ENCODE measurements at regions not wholly inside any gene's neighbourhood (a gene's known extent, or its start where the extent isn't known, plus 50 kb on each side); places are given as distances from the start of the nearest gene placed in this dataset.
"Not testable (repeated sequence)": the region's sequence is repeated elsewhere in the genome, so short reads cannot be mapped to it uniquely, and the experiment has no call there.

- DNase-seq = peak; percentile 56
Observed at GRCh38 chr14:56422703-56423213, 156.8 kb upstream of the TMEM260 start.

- no peak for DNase-seq
Observed at GRCh38 chr14:56423544-56423943, 156.1 kb upstream of the TMEM260 start.

- no peak for DNase-seq
Observed at GRCh38 chr14:56431013-56431412, 148.6 kb upstream of the TMEM260 start.

- no peak for DNase-seq
Observed at GRCh38 chr14:56449670-56450213, 129.9 kb upstream of the TMEM260 start.

GRCh38 chr14:56452940-56453339 lies 126.7 kb upstream of the TMEM260 start:
- DNase-seq = no peak

- DNase-seq = not testable (repeated sequence)
Observed at GRCh38 chr14:56454680-56455079, 124.9 kb upstream of the TMEM260 start.

- no peak for DNase-seq
Observed at GRCh38 chr14:56460469-56460868, 119.1 kb upstream of the TMEM260 start.

GRCh38 chr14:56461276-56462275 lies 118.0 kb upstream of the TMEM260 start:
- no peak for DNase-seq

- DNase-seq = no peak
Observed at GRCh38 chr14:56463271-56463890, 116.2 kb upstream of the TMEM260 start.

GRCh38 chr14:56471056-56471455 lies 108.5 kb upstream of the TMEM260 start:
- DNase-seq = no peak

GRCh38 chr14:56474419-56475022 lies 105.1 kb upstream of the TMEM260 start:
- peak; percentile 21 for DNase-seq

- DNase-seq = no peak
Observed at GRCh38 chr14:56482310-56482911, 97.2 kb upstream of the TMEM260 start.

- peak; percentile 3 for DNase-seq
Observed at GRCh38 chr14:56487090-56487667, 92.4 kb upstream of the TMEM260 start.

- DNase-seq = peak; percentile 8
Observed at GRCh38 chr14:56487761-56488160, 91.8 kb upstream of the TMEM260 start.

- DNase-seq = no peak
Observed at GRCh38 chr14:56488306-56488705, 91.3 kb upstream of the TMEM260 start.

GRCh38 chr14:56490379-56490778 lies 89.2 kb upstream of the TMEM260 start:
- peak; percentile 9 for DNase-seq

- peak; percentile 41 for DNase-seq
Observed at GRCh38 chr14:56491299-56492285, 88.0 kb upstream of the TMEM260 start.

GRCh38 chr14:56494167-56494566 lies 85.4 kb upstream of the TMEM260 start:
- no peak for DNase-seq

GRCh38 chr14:56498112-56498511 lies 81.5 kb upstream of the TMEM260 start:
- DNase-seq = no peak

- no peak for DNase-seq
Observed at GRCh38 chr14:56501909-56502530, 77.6 kb upstream of the TMEM260 start.

GRCh38 chr14:56505361-56505760 lies 74.2 kb upstream of the TMEM260 start:
- DNase-seq = no peak
